ENCODE measurements at regions not wholly inside any gene's neighbourhood (a gene's known extent, or its start where the extent isn't known, plus 50 kb on each side); places are given as distances from the start of the nearest gene placed in this dataset.

DNA sequence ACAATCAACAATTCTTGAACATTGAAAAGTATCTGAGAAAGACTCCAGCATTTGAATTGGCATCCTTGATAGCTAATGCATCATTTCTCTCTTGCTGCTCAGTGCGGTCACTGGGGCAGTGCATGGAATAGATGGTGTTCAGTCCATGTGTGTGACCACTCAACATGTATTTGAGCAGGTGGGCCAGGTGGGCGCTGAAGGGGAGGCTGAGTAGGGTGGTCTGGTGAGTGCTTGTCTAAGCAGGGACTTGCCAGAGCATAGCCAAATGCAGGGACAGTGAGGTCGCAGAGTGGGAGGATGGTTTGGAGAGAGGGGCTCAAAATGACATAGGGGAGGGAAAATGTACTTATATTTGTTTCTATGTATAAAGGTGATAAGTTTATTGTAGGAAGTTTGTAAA lies 409.0 kb downstream of the TMEM121 start:
- intact Hi-C loops (cut with micrococcal nuclease) = no loop called here
- TF ChIP-seq, protein P1, sequence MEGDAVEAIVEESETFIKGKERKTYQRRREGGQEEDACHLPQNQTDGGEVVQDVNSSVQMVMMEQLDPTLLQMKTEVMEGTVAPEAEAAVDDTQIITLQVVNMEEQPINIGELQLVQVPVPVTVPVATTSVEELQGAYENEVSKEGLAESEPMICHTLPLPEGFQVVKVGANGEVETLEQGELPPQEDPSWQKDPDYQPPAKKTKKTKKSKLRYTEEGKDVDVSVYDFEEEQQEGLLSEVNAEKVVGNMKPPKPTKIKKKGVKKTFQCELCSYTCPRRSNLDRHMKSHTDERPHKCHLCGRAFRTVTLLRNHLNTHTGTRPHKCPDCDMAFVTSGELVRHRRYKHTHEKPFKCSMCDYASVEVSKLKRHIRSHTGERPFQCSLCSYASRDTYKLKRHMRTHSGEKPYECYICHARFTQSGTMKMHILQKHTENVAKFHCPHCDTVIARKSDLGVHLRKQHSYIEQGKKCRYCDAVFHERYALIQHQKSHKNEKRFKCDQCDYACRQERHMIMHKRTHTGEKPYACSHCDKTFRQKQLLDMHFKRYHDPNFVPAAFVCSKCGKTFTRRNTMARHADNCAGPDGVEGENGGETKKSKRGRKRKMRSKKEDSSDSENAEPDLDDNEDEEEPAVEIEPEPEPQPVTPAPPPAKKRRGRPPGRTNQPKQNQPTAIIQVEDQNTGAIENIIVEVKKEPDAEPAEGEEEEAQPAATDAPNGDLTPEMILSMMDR (conservative IDR thresholded peaks at IDR 0.05; ENCODE audit: low read depth, low read length) = no peak
- no peak for TF ChIP-seq EZH2phosphoT487 (IDR thresholded peaks at IDR 0.05; ENCODE audit: borderline replicate concordance, low read length)
- no peak for TF ChIP-seq EZH2 (IDR thresholded peaks at IDR 0.05; ENCODE audit: low read length, unreplicated experiment)
- H3K36me3 ChIP-seq (ENCODE audit: low read depth, low read length) = no peaks in the 10 kb centered on the region
- no peak overlapping the region for H3K4me3 ChIP-seq (ENCODE audit: low read length)
- no peaks in the 10 kb centered on the region for H4K20me1 ChIP-seq (ENCODE audit: low read length)
- H3K27me3 ChIP-seq (ENCODE audit: low read length) = peaks cover 15% of the 10 kb centered on the region; the same call in 1 of the 2 replicates
- H3K9ac ChIP-seq (ENCODE audit: low read length) = no peak overlapping the region
- H3K4me2 ChIP-seq (ENCODE audit: low read length) = no peak overlapping the region
- no TSS peak for BruUV-seq (replicated peaks)
- no peaks in the 10 kb centered on the region for H3K9me2 ChIP-seq (replicated peaks; ENCODE audit: low read length)
- H3K79me2 ChIP-seq (ENCODE audit: low read length) = no peaks in the 10 kb centered on the region
- CTCF ChIA-PET = no interaction called here
- H3F3A ChIP-seq (ENCODE audit: low read length, unreplicated experiment) = no peaks in the 10 kb centered on the region
- no peak for DNase-seq
- peaks cover 10% of the 10 kb centered on the region; the same call in 1 of the 2 replicates for H3K9me3 ChIP-seq (ENCODE audit: low read length)
- no peaks in the 10 kb centered on the region for H3K4me1 ChIP-seq (ENCODE audit: insufficient read depth, low read length)
- no peak overlapping the region for H2AFZ ChIP-seq (ENCODE audit: low read length)
- ATAC-seq = no peak
- POLR2A ChIA-PET (ENCODE audit: unreplicated experiment) = no interaction called here
- no peak overlapping the region for H3K27ac ChIP-seq (ENCODE audit: low read length)

DNA sequence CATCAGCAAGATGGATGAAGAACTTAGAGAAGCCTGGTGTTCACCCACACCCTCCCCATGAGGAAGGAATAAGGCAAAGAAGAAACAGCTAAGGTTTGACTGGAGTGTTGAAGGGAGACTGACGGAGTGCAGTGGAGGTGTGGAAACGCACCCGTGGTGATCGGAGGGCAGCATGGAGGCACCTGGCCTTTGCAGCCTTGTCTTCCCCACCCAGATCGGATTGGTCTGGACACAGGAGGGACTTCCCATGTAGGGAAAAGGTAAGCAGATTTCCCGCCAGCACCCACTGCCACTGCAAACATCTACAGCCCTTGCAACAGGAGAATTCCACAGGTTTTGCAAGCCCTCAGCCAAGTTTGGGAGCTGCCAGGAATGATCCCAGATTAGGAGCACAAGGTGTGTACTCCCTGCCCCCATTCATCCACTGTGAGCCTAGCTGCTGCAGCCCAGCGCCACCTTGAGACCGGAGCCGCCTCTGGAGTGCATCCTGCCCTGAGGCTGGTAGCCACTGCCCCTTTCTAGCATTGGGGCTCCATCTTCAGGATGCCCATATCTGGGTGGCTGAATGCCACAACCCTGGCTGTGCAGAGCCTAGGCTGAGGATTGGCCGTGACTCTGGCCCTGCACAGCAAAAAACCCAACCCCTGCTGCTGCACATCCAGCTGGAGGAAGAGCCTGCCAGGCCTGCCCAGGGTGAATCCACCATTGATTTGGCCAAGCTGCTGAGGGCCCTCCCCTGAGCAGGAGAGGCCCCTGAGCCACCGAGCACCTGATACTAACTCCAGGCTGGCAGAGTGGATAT lies 411.1 kb downstream of the TMEM121 start:
- Histone ChIP-seq H3K9me2 (replicated peaks; ENCODE audit: low read length) (no peaks in the 10 kb centered on the region), H3K27ac (ENCODE audit: low read length) (no peak overlapping the region), H3K79me2 (ENCODE audit: low read length) (no peaks in the 10 kb centered on the region), H3K9ac (ENCODE audit: low read length) (no peak overlapping the region), H3K27me3 (ENCODE audit: low read length) (peaks cover 13% of the 10 kb centered on the region; the same call in 1 of the 2 replicates), H3F3A (ENCODE audit: low read length, unreplicated experiment) (no peaks in the 10 kb centered on the region), H3K9me3 (ENCODE audit: low read length) (peaks cover 10% of the 10 kb centered on the region; the same call in 1 of the 2 replicates), H3K4me1 (ENCODE audit: insufficient read depth, low read length) (no peaks in the 10 kb centered on the region), H4K20me1 (ENCODE audit: low read length) (no peaks in the 10 kb centered on the region), H3K36me3 (ENCODE audit: low read depth, low read length) (no peaks in the 10 kb centered on the region), H3K4me2 (ENCODE audit: low read length) (no peak overlapping the region), H2AFZ (ENCODE audit: low read length) (no peak overlapping the region), H3K4me3 (ENCODE audit: low read length) (no peak overlapping the region)
- ChIA-PET POLR2A (ENCODE audit: unreplicated experiment) (no interaction called here), CTCF (no interaction called here)
- ATAC-seq = no peak
- BruUV-seq (replicated peaks) = no TSS peak
- intact Hi-C loops (cut with micrococcal nuclease) = no loop called here
- TF ChIP-seq, protein P1 (conservative IDR thresholded peaks at IDR 0.05; ENCODE audit: low read depth, low read length) = no peak
- no peak for TF ChIP-seq EZH2phosphoT487 (IDR thresholded peaks at IDR 0.05; ENCODE audit: borderline replicate concordance, low read length)
- TF ChIP-seq EZH2 (IDR thresholded peaks at IDR 0.05; ENCODE audit: low read length, unreplicated experiment) = no peak
- DNase-seq = no peak
